AG10803 (cell line): ENCODE measurements at regions not wholly inside any gene's neighbourhood (a gene's known extent, or its start where the extent isn't known, plus 50 kb on each side); places are given as distances from the start of the nearest gene placed in this dataset.

ENCODE experiments used
- DNase-seq: peaks from one replicate; pipeline ENCODE4 v3.0.0; 2010; ENCODE audit warnings: low read depth
- H3K4me3 ChIP-seq: 2 replicates; pipeline ENCODE4 v1.5.1; 2011; ENCODE audit warnings: mild to moderate bottlenecking, low read length, control low read depth
- CTCF ChIP-seq: conservative IDR thresholded peaks from 2 replicates; pipeline ENCODE4 v1.5.1; 2011; ENCODE audit warnings: mild to moderate bottlenecking, low read length, control low read depth, inconsistent platforms

GRCh38 chr4:136858903-136859302, 673.4 kb downstream of the PCDH18 start:
- TF ChIP-seq CTCF, result no peak
- no peak overlapping the region for H3K4me3 ChIP-seq
- DNase-seq, result no peak

GRCh38 chr4:136855886-136856285, 676.4 kb downstream of the PCDH18 start:
- no peak overlapping the region for H3K4me3 ChIP-seq
- TF ChIP-seq CTCF, result no peak
- no peak for DNase-seq

GRCh38 chr4:136850446-136850845, 681.8 kb downstream of the PCDH18 start:
- no peak for TF ChIP-seq CTCF
- DNase-seq, result no peak

GRCh38 chr4:136847881-136848621, 684.2 kb downstream of the PCDH18 start:
- no peak overlapping the region for H3K4me3 ChIP-seq
- DNase-seq, result no peak
- TF ChIP-seq CTCF, result no peak

More at GRCh38 chr4:136850446-136850845, 681.8 kb downstream of the PCDH18 start:
- H3K4me3 ChIP-seq, result no peak overlapping the region

GRCh38 chr4:136841526-136841925, 690.8 kb downstream of the PCDH18 start:
- TF ChIP-seq CTCF, result no peak
- H3K4me3 ChIP-seq, result no peak overlapping the region
- no peak for DNase-seq

- DNase-seq, result no peak
- no peak overlapping the region for H3K4me3 ChIP-seq
- no peak for TF ChIP-seq CTCF
Observed at GRCh38 chr4:136838607-136839006, 693.7 kb downstream of the PCDH18 start.

- H3K4me3 ChIP-seq, result no peak overlapping the region
- no peak for DNase-seq
- TF ChIP-seq CTCF, result no peak
Observed at GRCh38 chr4:136831553-136831952, 700.7 kb downstream of the PCDH18 start.
